H9 (cell line): ENCODE measurements at regions not wholly inside any gene's neighbourhood (a gene's known extent, or its start where the extent isn't known, plus 50 kb on each side); places are given as distances from the start of the nearest gene placed in this dataset.
"Not testable (repeated sequence)": the region's sequence is repeated elsewhere in the genome, so short reads cannot be mapped to it uniquely, and the experiment has no call there.

Experiments
- DNase-seq: peaks from one replicate; pipeline ENCODE4 v3.0.0-alpha.2; 2017
- H2AFZ ChIP-seq: one replicate; pipeline ENCODE4 v1.6.1; 2013; ENCODE audit warnings: mild to moderate bottlenecking, low read length, control low read depth, moderate library complexity
- H2AK5ac ChIP-seq: 2 replicates; pipeline ENCODE4 v1.6.1; 2013; ENCODE audit warnings: low read length, control low read depth, mixed read lengths; ENCODE audit not compliant: insufficient read length
- H2BK120ac ChIP-seq: one replicate; pipeline ENCODE4 v1.6.1; 2013; ENCODE audit warnings: low read depth, mild to moderate bottlenecking, low read length, control low read depth, inconsistent platforms; ENCODE audit not compliant: poor library complexity, severe bottlenecking
- H2BK12ac ChIP-seq: 2 replicates; pipeline ENCODE4 v1.6.1; 2013; ENCODE audit warnings: low read length, control low read depth, mixed read lengths, low read depth; ENCODE audit not compliant: insufficient read length
- H2BK15ac ChIP-seq: 2 replicates; pipeline ENCODE4 v1.6.1; 2013; ENCODE audit warnings: low read depth, low read length, control low read depth
- H2BK20ac ChIP-seq: one replicate; pipeline ENCODE4 v1.6.1; 2013; ENCODE audit warnings: low read depth, mild to moderate bottlenecking, low read length, control low read depth, inconsistent platforms; ENCODE audit not compliant: poor library complexity, severe bottlenecking
- H2BK5ac ChIP-seq: 2 replicates; pipeline ENCODE4 v1.6.1; 2013; ENCODE audit warnings: low read length, control low read depth, mixed read lengths; ENCODE audit not compliant: insufficient read length
- H3K14ac ChIP-seq: 2 replicates; pipeline ENCODE4 v1.6.1; 2013; ENCODE audit warnings: low read length, control low read depth; ENCODE audit not compliant: insufficient read depth
- H3K18ac ChIP-seq: 2 replicates; pipeline ENCODE4 v1.6.1; 2013; ENCODE audit warnings: low read depth, mild to moderate bottlenecking, mixed read lengths, low read length, control low read depth; ENCODE audit not compliant: insufficient read length
- H3K23ac ChIP-seq: 2 replicates; pipeline ENCODE4 v1.6.1; 2013; ENCODE audit warnings: low read length, control low read depth, mixed read lengths, low read depth; ENCODE audit not compliant: insufficient read length
- H3K23me2 ChIP-seq: 2 replicates; pipeline ENCODE4 v1.6.1; 2013; ENCODE audit warnings: low read depth, mild to moderate bottlenecking, mixed read lengths, low read length, control low read depth; ENCODE audit not compliant: insufficient read length, poor library complexity, severe bottlenecking
- H3K27ac ChIP-seq: 2 replicates; pipeline ENCODE4 v1.5.1; 2013; ENCODE audit warnings: low read length, control low read depth, mixed read lengths, low read depth; ENCODE audit not compliant: insufficient read length
- H3K27me3 ChIP-seq: 2 replicates; pipeline ENCODE4 v1.6.1; 2013; ENCODE audit warnings: low read length, control low read depth, inconsistent platforms; ENCODE audit not compliant: insufficient read depth
- H3K4ac ChIP-seq: 2 replicates; pipeline ENCODE4 v1.6.1; 2013; ENCODE audit warnings: low read depth, mild to moderate bottlenecking, control low read depth, inconsistent platforms, low read length, moderate library complexity
- H3K4me1 ChIP-seq: 2 replicates; pipeline ENCODE4 v1.6.1; 2013; ENCODE audit warnings: low read length, control low read depth, inconsistent platforms; ENCODE audit not compliant: insufficient read depth
- H3K4me2 ChIP-seq: 2 replicates; pipeline ENCODE4 v1.6.1; 2013; ENCODE audit warnings: low read length, control low read depth, mixed read lengths; ENCODE audit not compliant: insufficient read length, insufficient read depth
- H3K56ac ChIP-seq: 2 replicates; pipeline ENCODE4 v1.6.1; 2013; ENCODE audit warnings: low read depth, mild to moderate bottlenecking, mixed read lengths, low read length, control low read depth; ENCODE audit not compliant: insufficient read length
- H3K79me1 ChIP-seq: 2 replicates; pipeline ENCODE4 v1.6.1; 2013; ENCODE audit warnings: low read depth, mild to moderate bottlenecking, moderate library complexity, low read length, control low read depth, inconsistent platforms; ENCODE audit not compliant: insufficient read depth, poor library complexity, severe bottlenecking
- H3K79me2 ChIP-seq: 2 replicates; pipeline ENCODE4 v1.6.1; 2013; ENCODE audit warnings: low read length, control low read depth, inconsistent platforms; ENCODE audit not compliant: insufficient read depth
- H3K9ac ChIP-seq: 2 replicates; pipeline ENCODE4 v1.6.1; 2013; ENCODE audit warnings: low read length, control low read depth, mixed read lengths; ENCODE audit not compliant: insufficient read length; ENCODE audit errors: extremely low read depth
- H3K9me3 ChIP-seq: one replicate; pipeline ENCODE4 v1.6.1; 2013; ENCODE audit warnings: low read depth, low read length, inconsistent platforms; ENCODE audit not compliant: control insufficient read depth
- H3T11ph ChIP-seq: one replicate; pipeline ENCODE4 v1.6.1; 2013; ENCODE audit warnings: mild to moderate bottlenecking, low read length, control low read depth, inconsistent platforms
- H4K20me1 ChIP-seq: one replicate; pipeline ENCODE4 v1.6.1; 2013; ENCODE audit not compliant: control insufficient read depth, insufficient read length, insufficient read depth
- H4K5ac ChIP-seq: 2 replicates; pipeline ENCODE4 v1.6.1; 2013; ENCODE audit warnings: low read depth, mild to moderate bottlenecking, mixed read lengths, low read length, control low read depth; ENCODE audit not compliant: insufficient read length
- H4K8ac ChIP-seq: replicated peaks from 2 replicates; pipeline ENCODE4 v1.6.1; 2013; ENCODE audit warnings: low read length, control low read depth, mixed read lengths, low read depth; ENCODE audit not compliant: insufficient read length
- H4K91ac ChIP-seq: 2 replicates; pipeline ENCODE4 v1.6.1; 2013; ENCODE audit warnings: low read depth, mild to moderate bottlenecking, moderate library complexity, mixed read lengths, low read length, control low read depth; ENCODE audit not compliant: insufficient read length
- H3K27ac Mint-ChIP-seq, 3 experiments: 2 replicates in 2 of 3; 3 replicates in 1 of 3; pipeline ENCODE4 v1.8.0; 2020 to 2021; ENCODE audit warnings: mixed read lengths in 3 of 3, mild to moderate bottlenecking in 1 of 3, moderate library complexity in 1 of 3
- H3K27me3 Mint-ChIP-seq: 2 replicates; pipeline ENCODE4 v1.8.0; 2021; ENCODE audit warnings: low read depth, mild to moderate bottlenecking, moderate library complexity, mixed read lengths
- H3K36me3 Mint-ChIP-seq, 3 experiments: 2 replicates in 2 of 3; 3 replicates in 1 of 3; pipeline ENCODE4 v1.8.0; 2020 to 2021; ENCODE audit warnings: low read depth in 3 of 3, mixed read lengths in 3 of 3; ENCODE audit not compliant: insufficient read depth in 1 of 3
- H3K4me1 Mint-ChIP-seq, 2 experiments: 2 replicates each; pipeline ENCODE4 v1.8.0; 2020; ENCODE audit warnings: mixed read lengths in 2 of 2
- H3K4me3 Mint-ChIP-seq, 2 experiments: 2 replicates in 1 of 2; 3 replicates in 1 of 2; pipeline ENCODE4 v1.8.0; 2020 to 2021; ENCODE audit warnings: mild to moderate bottlenecking in 2 of 2, mixed read lengths in 2 of 2, moderate library complexity in 1 of 2
- H3K9me3 Mint-ChIP-seq, 2 experiments: 2 replicates in 1 of 2; 3 replicates in 1 of 2; pipeline ENCODE4 v1.8.0; 2020; ENCODE audit warnings: mild to moderate bottlenecking in 2 of 2, mixed read lengths in 2 of 2, moderate library complexity in 1 of 2
- WGBS: extraction: QIAGEN DNeasy Blood & Tissue Kit; methylation state at CpG from one replicate; pipeline ENCODE4 v1.1.7; 2013; ENCODE audit warnings: missing lambda C conversion rate, low lambda C conversion rate, mixed read lengths; ENCODE audit not compliant: insufficient read length; ENCODE audit errors: extremely low coverage; 5-methylcytosine and 5-hydroxymethylcytosine counted together
- TF ChIP-seq, protein P1 (sequence below): fragments of 200-600 bp; sonication (generic); conservative IDR thresholded peaks from 3 replicates; pipeline ENCODE4 v1.8.0; 2021; ENCODE audit warnings: antibody characterized with exemption, mild to moderate bottlenecking

DNA sequence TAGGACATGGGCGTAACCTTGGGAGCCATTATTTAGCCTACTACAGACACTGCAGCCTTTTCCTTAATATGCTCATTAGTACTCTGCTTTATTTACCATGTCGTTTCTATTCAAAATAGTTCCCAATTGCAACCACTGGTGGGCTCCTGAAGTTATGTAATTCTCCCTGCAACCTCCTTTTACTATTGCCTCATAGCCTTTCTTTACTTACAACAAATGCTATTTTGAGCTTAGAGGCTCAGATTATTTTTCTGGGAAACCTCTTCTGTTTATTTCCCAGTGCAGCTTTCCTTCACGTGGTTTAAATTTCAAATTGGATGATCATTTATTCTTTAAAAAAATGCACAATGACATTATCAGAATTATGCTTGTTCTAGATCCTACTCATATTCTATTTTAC is 492.3 kb upstream of the TMEFF2 start:
- Histone ChIP-seq H3K27me3 (no peaks in the 10 kb centered on the region), H2BK120ac (no peak overlapping the region)
- no peaks in the 10 kb centered on the region; a peak in 1 of 5 replicates for H3K9me3 Mint-ChIP-seq

DNA sequence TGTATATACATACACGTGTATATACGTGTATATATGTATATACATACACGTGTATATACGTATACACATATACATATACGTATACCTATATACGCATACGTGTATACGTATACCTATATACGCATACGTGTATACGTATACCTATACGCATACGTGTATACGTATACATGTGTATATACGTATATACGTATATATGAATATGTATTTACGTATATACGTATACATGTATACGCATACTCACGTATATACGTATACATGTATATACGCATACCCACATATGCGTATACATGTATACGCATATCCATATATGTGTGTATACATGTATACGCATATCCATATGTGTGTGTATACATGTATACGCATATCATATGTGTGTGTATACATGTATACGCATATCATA is 487.8 kb upstream of the TMEFF2 start:
- not testable (repeated sequence) for H4K5ac ChIP-seq, H3K27ac Mint-ChIP-seq, H3K4me3 Mint-ChIP-seq, H3K23me2 ChIP-seq, H3K27me3 Mint-ChIP-seq, H3K4me1 ChIP-seq, H3K4me1 Mint-ChIP-seq, H3K9ac ChIP-seq, H2BK20ac ChIP-seq, H3K4ac ChIP-seq, H4K8ac ChIP-seq, H4K91ac ChIP-seq, H3K27me3 ChIP-seq, H2BK12ac ChIP-seq, H3K14ac ChIP-seq, H3K79me1 ChIP-seq, H4K20me1 ChIP-seq, H3K79me2 ChIP-seq, H2AK5ac ChIP-seq, H3K9me3 Mint-ChIP-seq, H3K56ac ChIP-seq, H3K36me3 Mint-ChIP-seq, H3K18ac ChIP-seq, H2AFZ ChIP-seq, H3K4me2 ChIP-seq, H3K23ac ChIP-seq, H2BK5ac ChIP-seq, DNase-seq, H2BK15ac ChIP-seq, H3T11ph ChIP-seq, H2BK120ac ChIP-seq, H3K9me3 ChIP-seq, H3K27ac ChIP-seq
- WGBS, result no CpG with 5 or more reads among the region's 27 CpGs

More for the DNA sequence above, 492.3 kb upstream of the TMEFF2 start:
- H3K23ac ChIP-seq, result no peak overlapping the region
- no peak overlapping the region for H3K27ac ChIP-seq
- DNase-seq, result no peak
- no peaks in the 10 kb centered on the region for H3K79me1 ChIP-seq
- no peak overlapping the region for H3T11ph ChIP-seq
- no peak overlapping the region for H2BK20ac ChIP-seq
- no CpG with 5 or more reads among the region's 3 CpGs for WGBS
- Mint-ChIP-seq H3K27ac (no peak overlapping the region), H3K36me3 (no peaks in the 10 kb centered on the region; a peak in 1 of 7 replicates), H3K4me3 (no peak overlapping the region), H3K27me3 (no peaks in the 10 kb centered on the region), H3K4me1 (peaks cover 0 to 6% of the 10 kb centered on the region in 2 experiments; a peak in 2 of 4 replicates)
- no peak overlapping the region for H2BK5ac ChIP-seq
- no peaks in the 10 kb centered on the region for H3K79me2 ChIP-seq
- no peaks in the 10 kb centered on the region for H3K23me2 ChIP-seq
- H3K4ac ChIP-seq, result no peak overlapping the region
- no peaks in the 10 kb centered on the region for H4K20me1 ChIP-seq
- no peak overlapping the region for H4K91ac ChIP-seq
- no peak overlapping the region for H2AFZ ChIP-seq
- no peak overlapping the region for H3K9ac ChIP-seq
- no peak overlapping the region for H3K56ac ChIP-seq
- H3K4me2 ChIP-seq, result no peak overlapping the region
- H2BK15ac ChIP-seq, result no peak overlapping the region
- TF ChIP-seq, protein P1, sequence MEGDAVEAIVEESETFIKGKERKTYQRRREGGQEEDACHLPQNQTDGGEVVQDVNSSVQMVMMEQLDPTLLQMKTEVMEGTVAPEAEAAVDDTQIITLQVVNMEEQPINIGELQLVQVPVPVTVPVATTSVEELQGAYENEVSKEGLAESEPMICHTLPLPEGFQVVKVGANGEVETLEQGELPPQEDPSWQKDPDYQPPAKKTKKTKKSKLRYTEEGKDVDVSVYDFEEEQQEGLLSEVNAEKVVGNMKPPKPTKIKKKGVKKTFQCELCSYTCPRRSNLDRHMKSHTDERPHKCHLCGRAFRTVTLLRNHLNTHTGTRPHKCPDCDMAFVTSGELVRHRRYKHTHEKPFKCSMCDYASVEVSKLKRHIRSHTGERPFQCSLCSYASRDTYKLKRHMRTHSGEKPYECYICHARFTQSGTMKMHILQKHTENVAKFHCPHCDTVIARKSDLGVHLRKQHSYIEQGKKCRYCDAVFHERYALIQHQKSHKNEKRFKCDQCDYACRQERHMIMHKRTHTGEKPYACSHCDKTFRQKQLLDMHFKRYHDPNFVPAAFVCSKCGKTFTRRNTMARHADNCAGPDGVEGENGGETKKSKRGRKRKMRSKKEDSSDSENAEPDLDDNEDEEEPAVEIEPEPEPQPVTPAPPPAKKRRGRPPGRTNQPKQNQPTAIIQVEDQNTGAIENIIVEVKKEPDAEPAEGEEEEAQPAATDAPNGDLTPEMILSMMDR, result no peak
- H3K4me1 ChIP-seq, result no peaks in the 10 kb centered on the region
- no peaks in the 10 kb centered on the region for H3K9me3 ChIP-seq
- no peak overlapping the region for H3K14ac ChIP-seq
- no peak overlapping the region for H2AK5ac ChIP-seq
- no peak overlapping the region for H4K5ac ChIP-seq
- H4K8ac ChIP-seq, result no peak overlapping the region
- no peak overlapping the region for H2BK12ac ChIP-seq
- H3K18ac ChIP-seq, result no peak overlapping the region
